CD1c-positive myeloid dendritic cell (primary cell): ENCODE measurements at regions not wholly inside any gene's neighbourhood (a gene's known extent, or its start where the extent isn't known, plus 50 kb on each side); places are given as distances from the start of the nearest gene placed in this dataset.
"Not testable (repeated sequence)": the region's sequence is repeated elsewhere in the genome, so short reads cannot be mapped to it uniquely, and the experiment has no call there.

Experiments
- DNase-seq: peaks from one replicate; pipeline ENCODE4 v3.0.0-alpha.2; 2016; ENCODE audit errors: extremely low spot score

- DNase-seq = no peak
These were observed 114.1 kb upstream of the OTOS start for GRCh38 chr2:240254337-240255164.

- no peak for DNase-seq
These were observed 114.7 kb upstream of the OTOS start for GRCh38 chr2:240255165-240255491.

GRCh38 chr2:240255811-240256703 is 115.6 kb upstream of the OTOS start:
- no peak for DNase-seq

GRCh38 chr2:240256704-240257637 is 116.5 kb upstream of the OTOS start:
- DNase-seq = no peak

- no peak for DNase-seq
These were observed 117.6 kb upstream of the OTOS start for GRCh38 chr2:240257940-240258580.

GRCh38 chr2:240258685-240259084 is 118.2 kb upstream of the OTOS start:
- no peak for DNase-seq

GRCh38 chr2:240259201-240259923 is 118.9 kb upstream of the OTOS start:
- no peak for DNase-seq

DNA sequence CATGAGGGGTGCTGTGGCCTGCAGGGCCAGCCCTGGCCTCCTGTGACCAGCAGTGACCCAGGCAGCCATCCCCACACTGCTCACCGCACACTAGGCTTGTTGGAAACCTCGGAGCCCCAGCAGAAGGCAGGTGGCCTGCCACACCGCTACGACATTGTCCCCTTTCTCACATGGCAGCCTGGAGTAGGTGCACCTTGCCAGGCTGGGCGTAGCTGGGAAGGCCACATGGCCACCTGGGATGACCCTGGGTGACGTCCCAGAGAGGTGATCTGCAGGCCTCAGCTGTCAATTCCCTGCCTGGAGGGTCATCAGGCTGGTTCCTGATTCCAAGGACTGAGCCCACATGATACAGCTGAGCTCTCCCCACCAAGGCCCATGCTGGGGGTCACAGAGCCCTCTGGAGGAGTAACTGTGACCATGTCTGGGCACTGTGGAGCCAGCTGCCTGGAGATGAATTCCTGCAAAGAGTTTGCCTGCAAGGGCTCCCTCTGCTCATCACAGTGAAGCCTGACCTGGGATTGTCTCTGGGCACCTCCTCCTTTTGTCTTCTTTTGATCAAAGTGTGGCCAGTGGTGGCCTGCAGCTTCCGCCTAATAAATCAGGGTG is 119.6 kb upstream of the OTOS start:
- no peak for DNase-seq

DNA sequence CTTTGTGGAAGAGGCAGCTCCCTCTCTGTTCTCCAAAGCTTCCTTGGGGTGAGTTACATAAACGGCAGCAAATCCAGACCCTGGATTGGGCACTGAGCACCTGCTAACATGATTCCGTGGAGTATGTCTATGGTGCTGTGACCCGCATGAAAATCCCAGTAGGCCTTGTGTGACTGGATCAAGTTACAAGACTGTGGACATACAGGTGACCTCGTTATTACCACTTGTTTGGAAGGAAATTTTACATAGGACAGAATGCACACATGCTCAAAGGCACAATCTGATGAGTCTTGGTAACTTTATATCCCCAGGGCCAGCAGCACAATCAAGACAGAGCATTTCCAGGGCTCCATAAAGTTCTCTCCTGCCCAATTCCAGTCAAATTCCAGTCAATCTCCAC is 120.2 kb upstream of the OTOS start:
- DNase-seq = no peak

- DNase-seq = not testable (repeated sequence)
These were observed 122.1 kb upstream of the OTOS start for GRCh38 chr2:240262578-240262977.

- no peak for DNase-seq
These were observed 128.9 kb upstream of the OTOS start for GRCh38 chr2:240269380-240269779.

DNA sequence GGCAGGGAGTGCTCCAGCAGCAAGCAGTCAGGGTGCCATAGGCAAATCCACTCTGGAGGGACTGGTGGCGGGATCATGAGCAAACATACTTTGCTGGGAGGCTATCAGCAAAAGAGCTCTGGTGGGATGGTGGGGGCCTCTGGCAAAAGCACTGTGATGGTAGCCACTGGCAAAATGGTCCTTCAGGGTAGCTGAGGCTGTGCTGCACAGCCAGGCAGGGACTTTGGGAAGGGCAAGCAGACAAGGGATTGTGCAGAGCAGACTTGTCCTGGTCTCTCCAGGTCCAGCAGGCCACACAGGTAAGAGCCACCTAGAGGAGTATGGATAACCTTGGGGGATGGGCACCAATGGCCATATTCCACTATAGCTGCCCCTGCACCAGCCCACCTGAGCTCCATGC is 129.4 kb upstream of the OTOS start:
- no peak for DNase-seq

- no peak for DNase-seq
These were observed 131.4 kb upstream of the OTOS start for GRCh38 chr2:240271716-240272341.

DNA sequence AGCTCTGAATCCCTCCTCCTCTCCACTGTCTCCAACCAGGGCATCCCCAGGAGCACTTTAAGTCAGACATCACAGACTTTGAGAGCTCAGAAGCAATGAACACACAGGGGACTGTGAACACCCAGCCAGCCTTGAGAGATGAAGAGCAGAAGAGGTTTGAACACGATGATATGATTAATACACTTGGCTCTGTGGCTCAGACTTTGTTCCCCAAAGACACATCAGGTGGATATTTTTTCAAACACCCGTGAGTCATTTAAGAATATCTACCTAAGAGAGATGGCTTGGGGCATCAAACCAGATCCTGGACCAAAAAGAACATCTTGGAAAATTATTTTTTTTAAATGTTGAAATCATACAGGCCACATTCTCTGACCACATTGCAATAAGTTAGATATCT is 134.9 kb upstream of the OTOS start:
- DNase-seq = no peak

- no peak for DNase-seq
These were observed 136.8 kb upstream of the OTOS start for GRCh38 chr2:240277073-240277806.

GRCh38 chr2:240277807-240278522 is 137.5 kb upstream of the OTOS start:
- no peak for DNase-seq

DNA sequence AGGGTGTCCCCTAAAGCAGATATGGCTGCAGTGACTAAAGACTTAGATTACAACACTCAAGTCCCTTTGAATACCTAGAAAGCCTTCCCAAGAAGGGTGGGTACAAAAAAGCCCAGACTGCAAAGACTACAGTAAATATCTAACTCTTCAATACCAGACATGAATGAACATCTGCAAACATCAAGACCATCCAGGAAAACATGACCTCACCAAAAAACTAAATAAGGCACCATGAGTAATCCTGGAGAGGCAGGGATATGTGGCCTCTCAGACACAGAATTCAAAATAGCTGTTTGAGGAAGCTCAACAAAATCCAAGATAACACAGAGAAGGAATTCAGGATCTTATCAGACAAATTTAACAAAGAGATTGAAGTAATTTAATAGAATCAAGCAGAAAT is 138.2 kb upstream of the OTOS start:
- no peak for DNase-seq

DNA sequence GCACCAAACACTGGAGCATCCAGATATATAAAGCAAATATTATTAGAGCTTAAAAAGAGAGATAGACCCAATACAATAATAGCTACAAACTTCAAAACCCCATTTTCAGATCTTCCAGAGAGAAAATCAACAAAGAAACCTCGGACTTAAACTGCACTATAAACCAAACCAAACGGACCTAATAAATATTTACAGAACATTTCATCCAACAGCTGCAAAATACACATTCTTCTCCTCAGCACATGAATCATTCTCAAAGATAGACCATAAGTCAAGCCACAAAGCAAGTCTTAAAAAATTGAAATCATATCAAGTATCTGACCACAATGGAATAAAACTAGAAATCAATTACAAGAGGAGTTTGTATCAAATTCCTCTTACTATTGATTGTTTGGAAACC is 140.2 kb upstream of the OTOS start:
- no peak for DNase-seq
